Sigmoid colon (tissue), 6 donors: ENCODE measurements at regions not wholly inside any gene's neighbourhood (a gene's known extent, or its start where the extent isn't known, plus 50 kb on each side); places are given as distances from the start of the nearest gene placed in this dataset.

ENCODE experiments used
- DNase-seq: peaks from one replicate; pipeline ENCODE4 v3.0.0-alpha.2; 2019
- H3K27ac ChIP-seq, 4 donors: fragments of 200-600 bp; sonication (generic); one replicate each; pipeline ENCODE4 v1.5.1; 2016 to 2019; ENCODE audit warnings: mild to moderate bottlenecking in 1 of 4
- H3K27me3 ChIP-seq, 3 donors: fragments of 200-600 bp; sonication (generic); one replicate each; pipeline ENCODE4 v1.5.1; 2019; ENCODE audit warnings: mild to moderate bottlenecking in 1 of 3
- H3K36me3 ChIP-seq, 4 donors: fragments of 200-600 bp; sonication (generic); one replicate each; pipeline ENCODE4 v1.5.1; 2016 to 2019
- H3K4me1 ChIP-seq, 4 donors: fragments of 200-600 bp; sonication (generic); one replicate each; pipeline ENCODE4 v1.5.1; 2017 to 2019
- H3K4me3 ChIP-seq, 4 donors: fragments of 200-600 bp; sonication (generic); one replicate each; pipeline ENCODE4 v1.5.1; 2017 to 2019; ENCODE audit warnings: mild to moderate bottlenecking in 2 of 4, moderate library complexity in 1 of 4
- H3K9me3 ChIP-seq, 4 donors: fragments of 200-600 bp in 3 of 4; sonication (generic) in 3 of 4; one replicate each; pipeline versions ENCODE4 v1.5.1 to v1.6.1; 2013 to 2019
- EP300 ChIP-seq, 4 donors: sonication (generic); formaldehyde crosslinking; IDR thresholded peaks; one replicate each; pipeline ENCODE4 v1.6.1; 2017; ENCODE audit warnings: antibody characterized with exemption in 4 of 4
- POLR2A ChIP-seq, 2 donors: fragments of 450-650 bp; IDR thresholded peaks; one replicate each; pipeline ENCODE4 v1.6.1; 2016; ENCODE audit warnings: antibody characterized with exemption in 2 of 2, mild to moderate bottlenecking in 2 of 2, moderate library complexity in 2 of 2
- POLR2AphosphoS5 ChIP-seq, 4 donors: sonication (generic); formaldehyde crosslinking; IDR thresholded peaks; one replicate each; pipeline ENCODE4 v1.6.1; 2017; ENCODE audit warnings: antibody characterized with exemption in 4 of 4
- WGBS, 2 donors: extraction: QIAGEN DNeasy Blood & Tissue Kit; methylation state at CpG; one replicate each; pipeline ENCODE4 v1.1.7; 2013; 5-methylcytosine and 5-hydroxymethylcytosine counted together
- intact Hi-C: fragments of 100-400 bp; cut with DNase I; formaldehyde crosslinking; loops from one replicate; pipeline ENCODE4 v1.15.1; 2023
- TF ChIP-seq, protein P1 (sequence below), 4 experiments: fragments of 450-650 bp in 3 of 4; fragments of 200-600 bp in 1 of 4; IDR thresholded peaks; one replicate each; pipeline ENCODE4 v1.5.1; 2016 to 2019; ENCODE audit warnings: antibody characterized with exemption in 4 of 4, mild to moderate bottlenecking in 3 of 4, moderate library complexity in 2 of 4
- donor health status: healthy with polysubstance abuse.
- donor health status: healthy.

DNA sequence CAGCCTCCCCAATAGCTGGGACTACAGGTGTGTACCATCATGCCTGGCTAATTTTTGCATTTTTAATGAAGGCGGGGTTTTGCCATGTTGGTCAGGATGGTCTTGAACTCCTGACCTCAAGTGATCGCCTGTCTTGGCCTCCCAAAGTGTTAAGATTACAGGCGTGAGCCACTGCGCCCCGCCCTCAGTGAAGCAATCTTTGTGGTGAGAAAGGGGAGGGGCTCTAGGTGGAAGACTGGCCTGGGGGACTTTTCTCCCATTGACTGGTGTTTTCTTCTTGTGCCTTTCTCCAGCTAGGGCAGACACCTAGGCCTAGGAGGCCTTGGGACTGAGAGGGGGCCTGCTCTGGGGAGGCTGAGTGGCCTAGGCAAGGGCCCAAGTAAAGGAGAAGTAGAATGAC lies 84.1 kb downstream of the DNAAF9 start:
- WGBS, 2 donors: 66 to 80% methylated on average over 5 of the region's 5 CpGs
- DNase-seq: no peak
- H3K4me1 ChIP-seq: no peaks in the 10 kb centered on the region
- no peaks in the 10 kb centered on the region for H3K27me3 ChIP-seq
- H3K36me3 ChIP-seq: peaks cover 6 to 83% (median 31%) of the 10 kb centered on the region in 4 donors
- no peak overlapping the region for H3K27ac ChIP-seq
- no peaks in the 10 kb centered on the region for H3K9me3 ChIP-seq
- TF ChIP-seq, protein P1, sequence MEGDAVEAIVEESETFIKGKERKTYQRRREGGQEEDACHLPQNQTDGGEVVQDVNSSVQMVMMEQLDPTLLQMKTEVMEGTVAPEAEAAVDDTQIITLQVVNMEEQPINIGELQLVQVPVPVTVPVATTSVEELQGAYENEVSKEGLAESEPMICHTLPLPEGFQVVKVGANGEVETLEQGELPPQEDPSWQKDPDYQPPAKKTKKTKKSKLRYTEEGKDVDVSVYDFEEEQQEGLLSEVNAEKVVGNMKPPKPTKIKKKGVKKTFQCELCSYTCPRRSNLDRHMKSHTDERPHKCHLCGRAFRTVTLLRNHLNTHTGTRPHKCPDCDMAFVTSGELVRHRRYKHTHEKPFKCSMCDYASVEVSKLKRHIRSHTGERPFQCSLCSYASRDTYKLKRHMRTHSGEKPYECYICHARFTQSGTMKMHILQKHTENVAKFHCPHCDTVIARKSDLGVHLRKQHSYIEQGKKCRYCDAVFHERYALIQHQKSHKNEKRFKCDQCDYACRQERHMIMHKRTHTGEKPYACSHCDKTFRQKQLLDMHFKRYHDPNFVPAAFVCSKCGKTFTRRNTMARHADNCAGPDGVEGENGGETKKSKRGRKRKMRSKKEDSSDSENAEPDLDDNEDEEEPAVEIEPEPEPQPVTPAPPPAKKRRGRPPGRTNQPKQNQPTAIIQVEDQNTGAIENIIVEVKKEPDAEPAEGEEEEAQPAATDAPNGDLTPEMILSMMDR (IDR thresholded peaks at IDR 0.05): no peak
- TF ChIP-seq EP300 (IDR thresholded peaks at IDR 0.05) (no peak), POLR2A (IDR thresholded peaks at IDR 0.05) (no peak), POLR2AphosphoS5 (IDR thresholded peaks at IDR 0.05) (no peak)
- no peak overlapping the region for H3K4me3 ChIP-seq
- intact Hi-C loops: no loop called here

DNA sequence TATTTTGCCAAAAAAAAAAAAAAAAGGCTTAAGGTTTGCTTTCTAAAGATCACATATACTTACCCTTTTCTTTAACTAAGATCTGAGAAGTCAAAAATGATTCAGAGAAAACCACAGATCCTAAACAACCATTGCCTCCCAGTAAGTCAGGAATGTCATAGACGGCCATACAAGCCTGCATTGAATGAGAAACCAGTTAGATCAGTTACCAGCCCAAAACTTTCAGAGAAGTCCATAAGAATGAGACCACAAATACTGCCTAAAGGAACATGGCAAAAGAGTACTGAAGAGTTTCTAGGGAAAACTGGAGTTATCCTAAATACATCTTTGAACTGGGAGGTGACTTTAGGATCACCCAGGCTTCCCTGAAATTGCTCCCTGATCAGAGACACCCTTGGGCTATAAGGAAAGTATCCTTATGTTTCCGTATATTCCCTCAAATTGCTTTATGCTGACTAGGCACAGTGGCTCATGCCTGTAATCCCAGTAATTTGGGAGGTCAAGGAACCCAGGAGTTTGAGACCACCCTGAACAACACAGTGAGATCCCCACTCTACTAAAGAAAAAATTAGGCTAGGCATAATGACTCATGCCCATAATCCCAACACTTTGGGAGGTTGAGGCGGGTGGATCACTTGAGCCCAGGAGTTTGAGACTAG lies 79.4 kb upstream of the SLC4A11 start:
- Histone ChIP-seq H3K4me1 (peaks cover 0 to 10% (median 0%) of the 10 kb centered on the region in 4 donors), H3K4me3 (no peak overlapping the region), H3K9me3 (no peaks in the 10 kb centered on the region), H3K36me3 (peaks cover 6 to 87% (median 30%) of the 10 kb centered on the region in 4 donors), H3K27me3 (no peaks in the 10 kb centered on the region), H3K27ac (no peak overlapping the region)
- TF ChIP-seq POLR2AphosphoS5 (IDR thresholded peaks at IDR 0.05): no peak
- no peak for TF ChIP-seq EP300 (IDR thresholded peaks at IDR 0.05)
- TF ChIP-seq, protein P1 (IDR thresholded peaks at IDR 0.05): no peak
- no peak for TF ChIP-seq POLR2A (IDR thresholded peaks at IDR 0.05)
- 66 to 91% methylated on average over 3 of the region's 3 CpGs for WGBS, 2 donors
- intact Hi-C loops: no loop called here
- no peak for DNase-seq

DNA sequence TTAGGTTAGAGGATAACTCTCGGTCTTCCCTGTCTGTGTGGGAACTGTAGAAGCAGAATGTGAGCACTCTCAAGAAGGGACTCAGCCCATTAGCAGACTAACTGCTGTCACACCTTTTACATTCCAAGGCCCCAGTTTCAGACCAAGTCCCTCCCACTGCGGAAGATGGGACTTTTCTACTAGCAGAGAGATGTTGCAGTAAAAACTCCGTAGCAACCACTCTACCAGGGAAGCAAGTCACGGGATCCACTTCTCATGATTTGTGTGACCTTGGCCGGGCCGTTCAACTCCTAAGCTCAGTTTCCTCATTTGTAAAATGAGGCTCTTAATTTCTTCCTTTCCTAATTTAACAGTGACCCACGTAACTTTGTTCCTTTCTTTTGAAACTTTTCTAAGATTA lies 77.1 kb upstream of the SLC4A11 start:
- peak overlapping the region in 1 of 4 donors; percentile 31 for H3K27ac ChIP-seq
- TF ChIP-seq, protein P1 (IDR thresholded peaks at IDR 0.05): no peak
- no peak for TF ChIP-seq POLR2A (IDR thresholded peaks at IDR 0.05)
- no peak for TF ChIP-seq POLR2AphosphoS5 (IDR thresholded peaks at IDR 0.05)
- no peak for TF ChIP-seq EP300 (IDR thresholded peaks at IDR 0.05)

DNA sequence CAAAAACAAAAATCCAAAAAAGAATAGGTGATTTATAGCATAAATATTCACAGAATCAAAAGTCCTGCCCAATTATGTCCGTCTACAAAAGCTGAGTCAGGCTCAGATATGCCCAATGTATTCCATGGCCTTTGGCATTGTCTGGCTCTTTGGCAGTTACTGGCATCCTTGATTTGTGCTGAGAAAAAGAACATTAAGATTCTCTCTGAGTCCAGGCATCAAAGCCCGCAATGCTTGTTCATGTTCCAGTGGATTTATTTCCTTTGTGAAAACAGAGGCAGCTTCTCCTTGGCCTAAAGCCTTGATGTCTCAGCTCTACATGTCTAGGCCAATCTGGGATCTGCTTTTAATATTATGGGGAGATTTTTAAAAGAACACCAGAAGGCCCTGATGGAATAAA lies 76.1 kb upstream of the SLC4A11 start:
- H3K36me3 ChIP-seq: peaks cover 0 to 84% (median 17%) of the 10 kb centered on the region in 4 donors
- no peaks in the 10 kb centered on the region for H3K9me3 ChIP-seq
- intact Hi-C loops: no loop called here
- TF ChIP-seq EP300 (IDR thresholded peaks at IDR 0.05) (no peak), POLR2AphosphoS5 (IDR thresholded peaks at IDR 0.05) (no peak), POLR2A (IDR thresholded peaks at IDR 0.05) (no peak)
- TF ChIP-seq, protein P1 (IDR thresholded peaks at IDR 0.05): no peak
- no peaks in the 10 kb centered on the region for H3K27me3 ChIP-seq
- no peak overlapping the region for H3K4me3 ChIP-seq
- DNase-seq: no peak
- 87 to 91% methylated on average over 2 of the region's 2 CpGs for WGBS, 2 donors
- peaks cover 0 to 13% (median 0%) of the 10 kb centered on the region in 4 donors for H3K4me1 ChIP-seq
- H3K27ac ChIP-seq: peak overlapping the region in 1 of 4 donors; percentile 31

More for the DNA sequence above, 77.1 kb upstream of the SLC4A11 start:
- no peaks in the 10 kb centered on the region for H3K27me3 ChIP-seq
- intact Hi-C loops: no loop called here
- peaks cover 0 to 89% (median 18%) of the 10 kb centered on the region in 4 donors for H3K36me3 ChIP-seq
- no peak for DNase-seq
- no peaks in the 10 kb centered on the region for H3K9me3 ChIP-seq
- H3K4me1 ChIP-seq: peaks cover 0 to 13% (median 0%) of the 10 kb centered on the region in 4 donors
- H3K4me3 ChIP-seq: no peak overlapping the region
- 62 to 90% methylated on average over 7 of the region's 7 CpGs for WGBS, 2 donors
